Neural cell (in vitro differentiated cells): ENCODE measurements at regions not wholly inside any gene's neighbourhood (a gene's known extent, or its start where the extent isn't known, plus 50 kb on each side); places are given as distances from the start of the nearest gene placed in this dataset.

ENCODE experiments used
- CTCF ChIP-seq: fragments of 450-650 bp; IDR thresholded peaks from 2 replicates; pipeline ENCODE4 v1.5.1; 2014; ENCODE audit warnings: antibody characterized with exemption, mild to moderate bottlenecking, moderate library complexity; ENCODE audit not compliant: poor library complexity, severe bottlenecking
- EP300 ChIP-seq: fragments of 450-650 bp; conservative IDR thresholded peaks from 2 replicates; pipeline ENCODE4 v1.6.1; 2014; ENCODE audit warnings: antibody characterized with exemption, mild to moderate bottlenecking, moderate library complexity; ENCODE audit not compliant: poor library complexity, severe bottlenecking
- EZH2 ChIP-seq: fragments of 200-600, 300-800 bp; shearing (Covaris generic), sonication (generic); IDR thresholded peaks from 2 replicates; pipeline ENCODE4 v1.6.1; 2014; ENCODE audit warnings: antibody characterized with exemption, low read length, borderline replicate concordance, mild to moderate bottlenecking; ENCODE audit not compliant: insufficient read depth, poor library complexity, severe bottlenecking
- MXI1 ChIP-seq: fragments of 450-650 bp; conservative IDR thresholded peaks from 2 replicates; pipeline ENCODE4 v1.6.1; 2014; ENCODE audit warnings: antibody characterized with exemption, mild to moderate bottlenecking; ENCODE audit not compliant: poor library complexity, severe bottlenecking
- RAD21 ChIP-seq: fragments of 450-650 bp; conservative IDR thresholded peaks from 2 replicates; pipeline ENCODE4 v1.6.1; 2014; ENCODE audit warnings: antibody characterized with exemption, mild to moderate bottlenecking, moderate library complexity

- TF ChIP-seq CTCF (no peak), RAD21 (no peak), EZH2 (no peak), EP300 (peak; percentile 38), MXI1 (no peak)
Measured at GRCh38 chr3:150334974-150335373, 73.1 kb upstream of the TSC22D2 start.
